K562 (cell line): ENCODE measurements at regions not wholly inside any gene's neighbourhood (a gene's known extent, or its start where the extent isn't known, plus 50 kb on each side); places are given as distances from the start of the nearest gene placed in this dataset.

Experiments used
- CEBPG ChIP-seq, 3 experiments: fragments of 200-800 bp in 1 of 3; sonication (Bioruptor generic) in 1 of 3; sonication (generic) in 1 of 3; formaldehyde crosslinking in 1 of 3; IDR thresholded peaks in 2 of 3; conservative IDR thresholded peaks in 1 of 3; 2 replicates each; pipeline versions ENCODE4 v1.6.1 to v1.8.0; 2016 to 2022; ENCODE audit warnings: missing compliant biosample characterization in 2 of 3, missing genetic modification characterization in 2 of 3, mild to moderate bottlenecking in 1 of 3, missing genetic modification reagents in 1 of 3
- KAT2B ChIP-seq: IDR thresholded peaks from one replicate; pipeline ENCODE4 v1.6.1; 2012; ENCODE audit warnings: low read depth, mild to moderate bottlenecking, control low read depth, inconsistent platforms, low read length, moderate library complexity
- KAT7 ChIP-seq: sonication (generic); formaldehyde crosslinking; IDR thresholded peaks from 2 replicates; pipeline ENCODE4 v1.8.0; 2022; ENCODE audit warnings: missing genetic modification reagents, mild to moderate bottlenecking, borderline replicate concordance
- RAD21 ChIP-seq, 2 experiments: fragments of 250-450 bp in 1 of 2; fragments of 450-650 bp in 1 of 2; sonication (Bioruptor Pico) in 1 of 2; formaldehyde crosslinking in 1 of 2; IDR thresholded peaks in 1 of 2; conservative IDR thresholded peaks in 1 of 2; 2 replicates each; pipeline versions ENCODE4 v1.4.0 to v1.8.0; 2020 to 2022; ENCODE audit warnings: mild to moderate bottlenecking in 2 of 2, moderate library complexity in 1 of 2
- ZBTB17 ChIP-seq: fragments of 450-650 bp; formaldehyde crosslinking; IDR thresholded peaks from 2 replicates; pipeline ENCODE4 v1.4.0; 2020; ENCODE audit warnings: mild to moderate bottlenecking
- TF ChIP-seq, protein P1 (sequence below): fragments of 450-650 bp; IDR thresholded peaks from 2 replicates; pipeline ENCODE4 v1.6.1; 2017; ENCODE audit warnings: antibody characterized with exemption, mild to moderate bottlenecking
- TF ChIP-seq, protein P2 (sequence below), 2 experiments: fragments of 450-650 bp in 1 of 2; IDR thresholded peaks; 2 replicates each; pipeline ENCODE4 v1.6.1; 2011 to 2017; ENCODE audit warnings: low read depth in 2 of 2, antibody characterized with exemption in 1 of 2, borderline replicate concordance in 1 of 2, low read length in 1 of 2, mild to moderate bottlenecking in 1 of 2, mixed read lengths in 1 of 2; ENCODE audit not compliant: control insufficient read depth in 1 of 2

GRCh38 chr6:126907996-126908395, 210.5 kb upstream of the RSPO3 start:
- TF ChIP-seq, protein P1, sequence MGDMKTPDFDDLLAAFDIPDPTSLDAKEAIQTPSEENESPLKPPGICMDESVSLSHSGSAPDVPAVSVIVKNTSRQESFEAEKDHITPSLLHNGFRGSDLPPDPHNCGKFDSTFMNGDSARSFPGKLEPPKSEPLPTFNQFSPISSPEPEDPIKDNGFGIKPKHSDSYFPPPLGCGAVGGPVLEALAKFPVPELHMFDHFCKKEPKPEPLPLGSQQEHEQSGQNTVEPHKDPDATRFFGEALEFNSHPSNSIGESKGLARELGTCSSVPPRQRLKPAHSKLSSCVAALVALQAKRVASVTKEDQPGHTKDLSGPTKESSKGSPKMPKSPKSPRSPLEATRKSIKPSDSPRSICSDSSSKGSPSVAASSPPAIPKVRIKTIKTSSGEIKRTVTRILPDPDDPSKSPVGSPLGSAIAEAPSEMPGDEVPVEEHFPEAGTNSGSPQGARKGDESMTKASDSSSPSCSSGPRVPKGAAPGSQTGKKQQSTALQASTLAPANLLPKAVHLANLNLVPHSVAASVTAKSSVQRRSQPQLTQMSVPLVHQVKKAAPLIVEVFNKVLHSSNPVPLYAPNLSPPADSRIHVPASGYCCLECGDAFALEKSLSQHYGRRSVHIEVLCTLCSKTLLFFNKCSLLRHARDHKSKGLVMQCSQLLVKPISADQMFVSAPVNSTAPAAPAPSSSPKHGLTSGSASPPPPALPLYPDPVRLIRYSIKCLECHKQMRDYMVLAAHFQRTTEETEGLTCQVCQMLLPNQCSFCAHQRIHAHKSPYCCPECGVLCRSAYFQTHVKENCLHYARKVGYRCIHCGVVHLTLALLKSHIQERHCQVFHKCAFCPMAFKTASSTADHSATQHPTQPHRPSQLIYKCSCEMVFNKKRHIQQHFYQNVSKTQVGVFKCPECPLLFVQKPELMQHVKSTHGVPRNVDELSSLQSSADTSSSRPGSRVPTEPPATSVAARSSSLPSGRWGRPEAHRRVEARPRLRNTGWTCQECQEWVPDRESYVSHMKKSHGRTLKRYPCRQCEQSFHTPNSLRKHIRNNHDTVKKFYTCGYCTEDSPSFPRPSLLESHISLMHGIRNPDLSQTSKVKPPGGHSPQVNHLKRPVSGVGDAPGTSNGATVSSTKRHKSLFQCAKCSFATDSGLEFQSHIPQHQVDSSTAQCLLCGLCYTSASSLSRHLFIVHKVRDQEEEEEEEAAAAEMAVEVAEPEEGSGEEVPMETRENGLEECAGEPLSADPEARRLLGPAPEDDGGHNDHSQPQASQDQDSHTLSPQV = no peak
- TF ChIP-seq KAT7 (CRISPR knock-in tag) (no peak), CEBPG (CRISPR knock-in tag; IDR thresholded peaks at IDR 0.05) (no peak), CEBPG (tag; conservative IDR thresholded peaks at IDR 0.05 in 1 of 2, IDR thresholded peaks at IDR 0.05 in 1 of 2) (no peak), RAD21 (CRISPR knock-in tag; conservative IDR thresholded peaks at IDR 0.05 in 1 of 2, IDR thresholded peaks at IDR 0.05 in 1 of 2) (no peak), KAT2B (no peak), ZBTB17 (no peak)
- TF ChIP-seq, protein P2, sequence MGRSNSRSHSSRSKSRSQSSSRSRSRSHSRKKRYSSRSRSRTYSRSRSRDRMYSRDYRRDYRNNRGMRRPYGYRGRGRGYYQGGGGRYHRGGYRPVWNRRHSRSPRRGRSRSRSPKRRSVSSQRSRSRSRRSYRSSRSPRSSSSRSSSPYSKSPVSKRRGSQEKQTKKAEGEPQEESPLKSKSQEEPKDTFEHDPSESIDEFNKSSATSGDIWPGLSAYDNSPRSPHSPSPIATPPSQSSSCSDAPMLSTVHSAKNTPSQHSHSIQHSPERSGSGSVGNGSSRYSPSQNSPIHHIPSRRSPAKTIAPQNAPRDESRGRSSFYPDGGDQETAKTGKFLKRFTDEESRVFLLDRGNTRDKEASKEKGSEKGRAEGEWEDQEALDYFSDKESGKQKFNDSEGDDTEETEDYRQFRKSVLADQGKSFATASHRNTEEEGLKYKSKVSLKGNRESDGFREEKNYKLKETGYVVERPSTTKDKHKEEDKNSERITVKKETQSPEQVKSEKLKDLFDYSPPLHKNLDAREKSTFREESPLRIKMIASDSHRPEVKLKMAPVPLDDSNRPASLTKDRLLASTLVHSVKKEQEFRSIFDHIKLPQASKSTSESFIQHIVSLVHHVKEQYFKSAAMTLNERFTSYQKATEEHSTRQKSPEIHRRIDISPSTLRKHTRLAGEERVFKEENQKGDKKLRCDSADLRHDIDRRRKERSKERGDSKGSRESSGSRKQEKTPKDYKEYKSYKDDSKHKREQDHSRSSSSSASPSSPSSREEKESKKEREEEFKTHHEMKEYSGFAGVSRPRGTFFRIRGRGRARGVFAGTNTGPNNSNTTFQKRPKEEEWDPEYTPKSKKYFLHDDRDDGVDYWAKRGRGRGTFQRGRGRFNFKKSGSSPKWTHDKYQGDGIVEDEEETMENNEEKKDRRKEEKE (IDR thresholded peaks at IDR 0.05; ENCODE audit: borderline replicate concordance in 1 of 2, control insufficient read depth in 1 of 2, low read depth in 2 of 2, low read length in 1 of 2) = no peak
